Breast epithelium (tissue), 3 donors: ENCODE measurements at regions not wholly inside any gene's neighbourhood (a gene's known extent, or its start where the extent isn't known, plus 50 kb on each side); places are given as distances from the start of the nearest gene placed in this dataset.

Experiments
- CTCF ChIP-seq, 3 donors: fragments of 450-650 bp; IDR thresholded peaks; one replicate each; pipeline ENCODE4 v1.5.1; 2016 to 2017; ENCODE audit warnings: antibody characterized with exemption in 3 of 3, mild to moderate bottlenecking in 3 of 3, moderate library complexity in 3 of 3
- POLR2A ChIP-seq: fragments of 450-650 bp; IDR thresholded peaks from one replicate; pipeline ENCODE4 v1.6.1; 2016; ENCODE audit warnings: antibody characterized with exemption, mild to moderate bottlenecking, moderate library complexity

- TF ChIP-seq CTCF (IDR thresholded peaks at IDR 0.05) (no peak), POLR2A (no peak)
These were observed 144.1 kb upstream of the RBPJ start for GRCh38 chr4:26176598-26177149.
